ENCODE measurements at regions not wholly inside any gene's neighbourhood (a gene's known extent, or its start where the extent isn't known, plus 50 kb on each side); places are given as distances from the start of the nearest gene placed in this dataset.

- TF ChIP-seq EZH2 (IDR thresholded peaks at IDR 0.05; ENCODE audit: low read length) (no peak), CTCF (optimal IDR thresholded peaks at IDR 0.05 in 1 of 3, IDR thresholded peaks at IDR 0.05 in 1 of 3, conservative IDR thresholded peaks at IDR 0.05 in 1 of 3; ENCODE audit: extremely low read depth in 1 of 3, insufficient read depth in 2 of 3, low read length in 3 of 3) (no peak)
- no peaks in the 10 kb centered on the region for H4K20me1 ChIP-seq (ENCODE audit: control insufficient read depth, extremely low read depth, insufficient read depth, low read length)
- no peak overlapping the region for H2AFZ ChIP-seq (ENCODE audit: control insufficient read depth, low read length)
- FAIRE-seq: no peak
- H3K27ac ChIP-seq (ENCODE audit: control insufficient read depth, insufficient read depth, low read length): no peak overlapping the region
- dilution Hi-C loops (cut with MboI; ENCODE audit: extremely low pct_ligation_motif_present, low sequenced_read_pairs): no loop called here
- H3K36me3 ChIP-seq (ENCODE audit: control insufficient read depth in 2 of 2, extremely low read depth in 1 of 2, insufficient read depth in 2 of 2, low read length in 2 of 2): no peaks in the 10 kb centered on the region
- H3K79me2 ChIP-seq (ENCODE audit: control insufficient read depth, insufficient read depth, low read length): no peaks in the 10 kb centered on the region
- no peak overlapping the region for H3K4me3 ChIP-seq (ENCODE audit: control insufficient read depth in 2 of 3, extremely low read depth in 1 of 3, insufficient read depth in 2 of 3, low read depth in 1 of 3, low read length in 3 of 3)
- no peak overlapping the region for H3K4me2 ChIP-seq (ENCODE audit: control insufficient read depth, extremely low read depth, insufficient read depth, low read depth, low read length)
- no peaks in the 10 kb centered on the region for H3K9me1 ChIP-seq (ENCODE audit: control insufficient read depth, extremely low read depth, insufficient read depth, low read length)
- no peak for DNase-seq (ENCODE audit: low read depth, low spot score)
- no peaks in the 10 kb centered on the region for H3K9me3 ChIP-seq (ENCODE audit: control insufficient read depth, low read depth, low read length)
- no peaks in the 10 kb centered on the region for H3K27me3 ChIP-seq (ENCODE audit: control insufficient read depth, extremely low read depth, insufficient read depth, low read length)
- peaks cover 4% of the 10 kb centered on the region for H3K4me1 ChIP-seq (ENCODE audit: control insufficient read depth, extremely low read depth, insufficient read depth, low read length)
- no peak overlapping the region for H3K9ac ChIP-seq (ENCODE audit: control insufficient read depth, extremely low read depth, insufficient read depth, low read length)
These were observed 123.7 kb upstream of the RAP2B start for GRCh38 chr3:153038367-153038766.

GRCh38 chr3:153038779-153039178 is 123.2 kb upstream of the RAP2B start:
- no peak overlapping the region for H3K27ac ChIP-seq (ENCODE audit: control insufficient read depth, insufficient read depth, low read length)
- H3K27me3 ChIP-seq (ENCODE audit: control insufficient read depth, extremely low read depth, insufficient read depth, low read length): no peaks in the 10 kb centered on the region
- H4K20me1 ChIP-seq (ENCODE audit: control insufficient read depth, extremely low read depth, insufficient read depth, low read length): no peaks in the 10 kb centered on the region
- H3K9ac ChIP-seq (ENCODE audit: control insufficient read depth, extremely low read depth, insufficient read depth, low read length): no peak overlapping the region
- FAIRE-seq (no peak), DNase-seq (ENCODE audit: low read depth, low spot score) (no peak)
- dilution Hi-C loops (cut with MboI; ENCODE audit: extremely low pct_ligation_motif_present, low sequenced_read_pairs): no loop called here
- H3K4me2 ChIP-seq (ENCODE audit: control insufficient read depth, extremely low read depth, insufficient read depth, low read depth, low read length): no peak overlapping the region
- H3K36me3 ChIP-seq (ENCODE audit: control insufficient read depth in 2 of 2, extremely low read depth in 1 of 2, insufficient read depth in 2 of 2, low read length in 2 of 2): no peaks in the 10 kb centered on the region
- H3K4me3 ChIP-seq (ENCODE audit: control insufficient read depth in 2 of 3, extremely low read depth in 1 of 3, insufficient read depth in 2 of 3, low read depth in 1 of 3, low read length in 3 of 3): no peak overlapping the region
- H3K9me1 ChIP-seq (ENCODE audit: control insufficient read depth, extremely low read depth, insufficient read depth, low read length): no peaks in the 10 kb centered on the region
- TF ChIP-seq EZH2 (IDR thresholded peaks at IDR 0.05; ENCODE audit: low read length) (no peak), CTCF (optimal IDR thresholded peaks at IDR 0.05 in 1 of 3, IDR thresholded peaks at IDR 0.05 in 1 of 3, conservative IDR thresholded peaks at IDR 0.05 in 1 of 3; ENCODE audit: extremely low read depth in 1 of 3, insufficient read depth in 2 of 3, low read length in 3 of 3) (no peak)
- peaks cover 8% of the 10 kb centered on the region for H3K4me1 ChIP-seq (ENCODE audit: control insufficient read depth, extremely low read depth, insufficient read depth, low read length)
- no peak overlapping the region for H2AFZ ChIP-seq (ENCODE audit: control insufficient read depth, low read length)
- H3K9me3 ChIP-seq (ENCODE audit: control insufficient read depth, low read depth, low read length): no peaks in the 10 kb centered on the region
- no peaks in the 10 kb centered on the region for H3K79me2 ChIP-seq (ENCODE audit: control insufficient read depth, insufficient read depth, low read length)
